Endothelial cell of umbilical vein (primary cell): ENCODE measurements at regions not wholly inside any gene's neighbourhood (a gene's known extent, or its start where the extent isn't known, plus 50 kb on each side); places are given as distances from the start of the nearest gene placed in this dataset.

Experiments used
- BruUV-seq: library from RNA; stranded (reverse); fragments of 400-500 nt; replicated peaks from 2 replicates; lab custom pipeline; 2021; lab: Mats Ljungman, UMichigan
- CTCF ChIA-PET: fragments of 300-600, 350-600 bp; sonication (Branson Sonifier 250); formaldehyde crosslinking; loops from one replicate; lab custom pipeline; 2021; ENCODE audit warnings: antibody characterized with exemption, inconsistent platforms; lab: Charles Lee
- POLR2A ChIA-PET: fragments of 300-600, 350-600 bp; sonication (Branson Sonifier 250); formaldehyde crosslinking; loops from one replicate; lab custom pipeline; 2021; ENCODE audit warnings: antibody characterized with exemption, inconsistent platforms; lab: Charles Lee
- DNase-seq: peaks from one replicate; pipeline ENCODE4 v3.0.0-alpha.2; 2011; ENCODE audit warnings: low read depth, low spot score
- FAIRE-seq: peaks from 2 replicates; lab custom pipeline; 2011; peaks lifted over from hg19 to GRCh38; lab: Jason Lieb, UNC
- H2AFZ ChIP-seq: 2 replicates; pipeline ENCODE4 v1.6.0; 2012; ENCODE audit warnings: low read depth, low read length, control low read depth, inconsistent platforms
- H3K27ac ChIP-seq: 2 replicates; pipeline ENCODE4 v1.5.1; 2011; ENCODE audit warnings: low read depth, mild to moderate bottlenecking, control low read depth, low read length, moderate library complexity; ENCODE audit not compliant: insufficient read depth
- H3K27me3 ChIP-seq, 2 experiments: 2 replicates each; pipeline versions ENCODE4 v1.6.0 to v1.6.1; 2011; ENCODE audit warnings: low read length in 2 of 2, mixed read lengths in 1 of 2; ENCODE audit not compliant: control insufficient read depth in 2 of 2, insufficient read depth in 2 of 2
- H3K36me3 ChIP-seq, 2 experiments: 2 replicates in 1 of 2; 3 replicates in 1 of 2; pipeline ENCODE4 v1.5.1; 2011; ENCODE audit warnings: low read length in 2 of 2, mild to moderate bottlenecking in 1 of 2, moderate library complexity in 1 of 2; ENCODE audit not compliant: control insufficient read depth in 2 of 2, insufficient read depth in 2 of 2; ENCODE audit errors: extremely low read depth in 1 of 2
- H3K4me1 ChIP-seq: 3 replicates; pipeline ENCODE4 v1.5.1; 2011; ENCODE audit warnings: mild to moderate bottlenecking, low read length; ENCODE audit not compliant: control insufficient read depth, insufficient read depth; ENCODE audit errors: extremely low read depth
- H3K4me2 ChIP-seq: 2 replicates; pipeline ENCODE4 v1.6.1; 2011; ENCODE audit warnings: low read length, control low read depth, mixed read lengths; ENCODE audit not compliant: insufficient read depth
- H3K4me3 ChIP-seq, 3 experiments: fragments of 200-600 bp in 1 of 3; sonication (generic), shearing (Covaris generic) in 1 of 3; replicated peaks in 1 of 3; 2 replicates each; pipeline ENCODE4 v1.5.1; 2011 to 2016; ENCODE audit warnings: control low read depth in 3 of 3, low read length in 3 of 3, mild to moderate bottlenecking in 2 of 3, inconsistent platforms in 1 of 3, low read depth in 1 of 3, moderate library complexity in 1 of 3; ENCODE audit not compliant: insufficient read depth in 1 of 3
- H3K79me2 ChIP-seq: 2 replicates; pipeline ENCODE4 v1.6.0; 2012; ENCODE audit warnings: low read length, inconsistent platforms; ENCODE audit not compliant: control insufficient read depth, insufficient read depth
- H3K9ac ChIP-seq: replicated peaks from 2 replicates; pipeline ENCODE3; 2011; ENCODE audit warnings: low read length, control low read depth; ENCODE audit not compliant: insufficient read depth; ENCODE audit errors: extremely low read depth
- H3K9me1 ChIP-seq: replicated peaks from 3 replicates; pipeline ENCODE4 v1.6.0; 2011; ENCODE audit warnings: mild to moderate bottlenecking, low read length; ENCODE audit not compliant: control insufficient read depth, insufficient read depth; ENCODE audit errors: extremely low read depth
- H3K9me3 ChIP-seq: replicated peaks from 2 replicates; pipeline ENCODE4 v1.5.1; 2012; ENCODE audit warnings: low read length, inconsistent platforms; ENCODE audit not compliant: control insufficient read depth, insufficient read depth
- H4K20me1 ChIP-seq: replicated peaks from 2 replicates; pipeline ENCODE3; 2011; ENCODE audit warnings: mild to moderate bottlenecking, low read length; ENCODE audit not compliant: control insufficient read depth, insufficient read depth; ENCODE audit errors: extremely low read depth
- EZH2 ChIP-seq: IDR thresholded peaks from 2 replicates; pipeline ENCODE4 v1.6.1; 2012; ENCODE audit warnings: borderline replicate concordance, low read depth, mild to moderate bottlenecking, moderate library complexity, low read length, inconsistent platforms; ENCODE audit not compliant: severe bottlenecking
- FOS ChIP-seq: IDR thresholded peaks from 2 replicates; pipeline ENCODE4 v1.6.1; 2011; ENCODE audit warnings: mild to moderate bottlenecking, low read length, moderate library complexity, borderline replicate concordance; ENCODE audit not compliant: insufficient read depth
- GATA2 ChIP-seq: IDR thresholded peaks from 2 replicates; pipeline ENCODE4 v1.7.0; 2011; ENCODE audit warnings: low read depth, mild to moderate bottlenecking, moderate library complexity, mixed read lengths, low read length; ENCODE audit not compliant: insufficient read length, insufficient read depth
- JUN ChIP-seq: IDR thresholded peaks from 2 replicates; pipeline ENCODE4 v1.6.1; 2011; ENCODE audit warnings: borderline replicate concordance, low read depth; ENCODE audit not compliant: insufficient read length, insufficient read depth
- MYC ChIP-seq: IDR thresholded peaks from one replicate; pipeline ENCODE4 v1.6.1; 2011; ENCODE audit warnings: mild to moderate bottlenecking, low read depth, low read length
- POLR2A ChIP-seq: IDR thresholded peaks from 2 replicates; pipeline ENCODE4 v1.6.1; 2012; ENCODE audit warnings: low read depth, mild to moderate bottlenecking, control low read depth, low read length
- POLR2AphosphoS5 ChIP-seq: IDR thresholded peaks from 2 replicates; pipeline ENCODE4 v1.6.1; 2012; ENCODE audit warnings: low read depth, mild to moderate bottlenecking, control low read depth, low read length, moderate library complexity; ENCODE audit not compliant: insufficient read depth
- dilution Hi-C: fragments of 300-500 bp; cut with MboI; formaldehyde crosslinking; loops from one replicate; pipeline ENCODE4 v1.15.0; 2019; ENCODE audit warnings: low sequenced_read_pairs; ENCODE audit not compliant: extremely low pct_ligation_motif_present
- intact Hi-C: fragments of 100-400 bp; cut with micrococcal nuclease; formaldehyde crosslinking; loops from one replicate; pipeline ENCODE4 v1.10.0; 2022
- TF ChIP-seq, protein P1 (sequence below), 2 donors: IDR thresholded peaks; 1 replicate in 1 of 2; 2 replicates in 1 of 2; pipeline ENCODE4 v1.5.1; 2011; ENCODE audit warnings: low read length in 2 of 2, mild to moderate bottlenecking in 2 of 2, moderate library complexity in 2 of 2, control low read depth in 1 of 2, inconsistent platforms in 1 of 2, low read depth in 1 of 2; ENCODE audit not compliant: insufficient read depth in 1 of 2; ENCODE audit errors: extremely low read depth in 1 of 2
- TF ChIP-seq, protein P2 (sequence below): IDR thresholded peaks from 2 replicates; pipeline ENCODE4 v1.6.1; 2011; ENCODE audit not compliant: insufficient read depth, insufficient read length

DNA sequence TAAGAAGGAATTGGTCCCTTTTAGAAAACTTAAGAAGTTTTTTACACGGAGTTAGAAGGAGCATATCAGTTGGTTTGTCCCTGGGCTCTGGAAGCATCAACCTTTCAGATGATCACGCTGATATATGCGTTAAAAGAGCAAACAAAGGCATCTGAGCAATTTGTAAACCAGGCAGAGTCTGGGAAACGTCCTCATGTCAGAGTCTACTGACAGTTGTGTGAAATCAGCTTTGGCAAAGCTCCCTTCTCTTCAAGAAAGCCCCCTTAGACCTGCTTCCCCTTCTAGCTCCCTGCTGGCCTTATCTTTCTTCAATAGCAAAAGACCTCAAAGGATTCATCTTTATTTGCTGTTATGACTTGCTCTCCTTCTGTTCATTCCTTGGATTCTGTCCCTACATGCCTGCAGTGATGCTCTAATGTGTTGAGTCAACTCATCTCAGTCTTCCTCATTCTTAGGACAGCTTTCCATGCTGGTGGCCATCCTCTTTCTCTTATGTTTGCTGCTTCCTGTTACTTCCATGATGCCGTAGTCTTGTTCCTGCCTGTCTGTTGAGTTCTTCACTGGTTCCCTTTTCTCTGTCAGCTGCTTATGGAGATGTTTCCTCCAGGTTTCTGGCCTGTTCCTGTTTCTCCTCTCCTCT lies 106.5 kb upstream of the BMPER start:
- CTCF ChIA-PET: interaction anchor here (2.0 kb wide), 1 partner anchor 9 kb away, joined by 7 read pairs; no protein-coding TSS in a partner anchor
- intact Hi-C loops: no loop called here
- FAIRE-seq (no peak), DNase-seq (no peak)
- H2AFZ ChIP-seq: no peak overlapping the region
- POLR2A ChIA-PET: no interaction called here
- no peak overlapping the region for H3K4me3 ChIP-seq
- H3K9me3 ChIP-seq: no peaks in the 10 kb centered on the region
- no peak overlapping the region for H3K4me2 ChIP-seq
- no peaks in the 10 kb centered on the region for H3K27me3 ChIP-seq
- no peaks in the 10 kb centered on the region for H4K20me1 ChIP-seq
- TF ChIP-seq, protein P1, sequence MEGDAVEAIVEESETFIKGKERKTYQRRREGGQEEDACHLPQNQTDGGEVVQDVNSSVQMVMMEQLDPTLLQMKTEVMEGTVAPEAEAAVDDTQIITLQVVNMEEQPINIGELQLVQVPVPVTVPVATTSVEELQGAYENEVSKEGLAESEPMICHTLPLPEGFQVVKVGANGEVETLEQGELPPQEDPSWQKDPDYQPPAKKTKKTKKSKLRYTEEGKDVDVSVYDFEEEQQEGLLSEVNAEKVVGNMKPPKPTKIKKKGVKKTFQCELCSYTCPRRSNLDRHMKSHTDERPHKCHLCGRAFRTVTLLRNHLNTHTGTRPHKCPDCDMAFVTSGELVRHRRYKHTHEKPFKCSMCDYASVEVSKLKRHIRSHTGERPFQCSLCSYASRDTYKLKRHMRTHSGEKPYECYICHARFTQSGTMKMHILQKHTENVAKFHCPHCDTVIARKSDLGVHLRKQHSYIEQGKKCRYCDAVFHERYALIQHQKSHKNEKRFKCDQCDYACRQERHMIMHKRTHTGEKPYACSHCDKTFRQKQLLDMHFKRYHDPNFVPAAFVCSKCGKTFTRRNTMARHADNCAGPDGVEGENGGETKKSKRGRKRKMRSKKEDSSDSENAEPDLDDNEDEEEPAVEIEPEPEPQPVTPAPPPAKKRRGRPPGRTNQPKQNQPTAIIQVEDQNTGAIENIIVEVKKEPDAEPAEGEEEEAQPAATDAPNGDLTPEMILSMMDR (IDR thresholded peaks at IDR 0.05; ENCODE audit: extremely low read depth in 1 of 2, insufficient read depth in 1 of 2, low read depth in 1 of 2, low read length in 2 of 2): no peak
- TF ChIP-seq MYC (no peak), POLR2AphosphoS5 (no peak), EZH2 (no peak), GATA2 (no peak), JUN (no peak), FOS (no peak), POLR2A (no peak)
- TF ChIP-seq, protein P2, sequence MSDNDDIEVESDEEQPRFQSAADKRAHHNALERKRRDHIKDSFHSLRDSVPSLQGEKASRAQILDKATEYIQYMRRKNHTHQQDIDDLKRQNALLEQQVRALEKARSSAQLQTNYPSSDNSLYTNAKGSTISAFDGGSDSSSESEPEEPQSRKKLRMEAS: no peak
- H3K79me2 ChIP-seq: no peaks in the 10 kb centered on the region
- H3K27ac ChIP-seq: no peak overlapping the region
- no peaks in the 10 kb centered on the region for H3K36me3 ChIP-seq
- H3K4me1 ChIP-seq: no peaks in the 10 kb centered on the region
- no TSS peak for BruUV-seq
- no peaks in the 10 kb centered on the region for H3K9me1 ChIP-seq
- dilution Hi-C loops: no loop called here
- H3K9ac ChIP-seq: no peak overlapping the region
